ENCODE measurements at regions not wholly inside any gene's neighbourhood (a gene's known extent, or its start where the extent isn't known, plus 50 kb on each side); places are given as distances from the start of the nearest gene placed in this dataset.

- no peak for DNase-seq (ENCODE audit: low read depth in 1 of 2, low spot score in 1 of 2)
Observed at GRCh38 chr1:5503556-5504363, 488.5 kb downstream of the NPHP4 start.

- DNase-seq (ENCODE audit: low read depth in 1 of 2, low spot score in 1 of 2): no peak
Observed at GRCh38 chr1:5502311-5503194, 489.7 kb downstream of the NPHP4 start.

DNA sequence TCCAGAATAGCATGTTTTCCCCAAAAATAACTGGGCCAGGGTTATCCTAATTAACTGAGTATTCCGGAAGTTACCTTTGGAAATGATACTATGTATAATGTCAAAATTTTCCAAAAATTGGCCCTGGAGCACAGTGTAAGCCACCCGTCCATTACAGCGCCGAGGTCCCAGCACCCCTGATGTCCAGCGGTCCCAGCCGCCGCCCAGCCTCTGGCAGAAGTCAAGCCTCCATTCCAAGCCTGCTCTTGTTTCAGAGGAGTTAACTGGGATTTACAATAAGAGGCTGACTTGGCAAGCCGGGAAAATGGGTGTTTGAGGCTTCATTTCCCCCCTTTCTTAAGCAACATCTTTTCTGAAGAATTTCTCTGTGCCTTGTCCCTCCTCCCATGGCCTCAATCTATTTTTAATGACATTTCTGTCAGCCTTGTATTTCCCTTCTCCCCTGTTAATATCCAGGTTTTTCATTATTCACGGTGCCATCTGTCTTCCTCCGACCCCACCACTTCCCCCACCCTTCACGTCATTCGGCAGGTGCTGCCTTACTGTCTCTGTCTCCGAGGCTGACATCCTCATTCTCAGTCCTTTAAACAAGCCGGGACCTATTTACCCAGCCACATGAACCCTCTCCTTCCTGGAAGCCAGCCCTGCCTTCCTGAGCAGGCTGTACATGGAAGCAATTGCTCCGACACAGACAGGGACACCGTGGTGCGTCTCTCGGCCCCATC lies 490.9 kb downstream of the NPHP4 start:
- DNase-seq (ENCODE audit: low read depth in 1 of 2, low spot score in 1 of 2): no peak

- no peak for DNase-seq (ENCODE audit: low read depth in 1 of 2, low spot score in 1 of 2)
Observed at GRCh38 chr1:5500541-5500940, 491.7 kb downstream of the NPHP4 start.

- no peak for DNase-seq (ENCODE audit: low read depth in 1 of 2, low spot score in 1 of 2)
Observed at GRCh38 chr1:5497503-5497902, 494.7 kb downstream of the NPHP4 start.

- DNase-seq (ENCODE audit: low read depth in 1 of 2, low spot score in 1 of 2): no peak
Observed at GRCh38 chr1:5495596-5496410, 496.4 kb downstream of the NPHP4 start.

DNA sequence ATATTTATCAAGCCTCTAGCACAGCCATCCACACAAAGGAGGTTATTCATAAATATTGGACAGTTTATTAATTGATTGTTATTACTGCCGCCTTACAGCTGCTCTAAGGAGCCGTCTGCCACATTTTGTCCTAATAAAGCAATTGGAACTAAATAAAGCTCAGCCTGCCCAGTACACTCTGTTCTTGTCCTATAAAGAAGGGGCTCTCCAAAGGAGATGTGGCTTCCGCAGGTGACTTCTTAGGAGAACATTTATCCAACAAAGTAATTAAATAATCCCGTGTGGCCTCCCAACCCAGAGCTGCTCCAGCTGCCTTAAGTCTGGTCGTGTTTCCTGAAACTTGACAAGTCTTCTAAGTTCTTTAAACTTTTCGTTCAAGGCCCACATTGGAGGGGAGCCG lies 497.7 kb downstream of the NPHP4 start:
- DNase-seq (ENCODE audit: low read depth in 1 of 2, low spot score in 1 of 2): no peak

- no peak for DNase-seq (ENCODE audit: low read depth in 1 of 2, low spot score in 1 of 2)
Observed at GRCh38 chr1:5493851-5494311, 498.3 kb downstream of the NPHP4 start.

DNA sequence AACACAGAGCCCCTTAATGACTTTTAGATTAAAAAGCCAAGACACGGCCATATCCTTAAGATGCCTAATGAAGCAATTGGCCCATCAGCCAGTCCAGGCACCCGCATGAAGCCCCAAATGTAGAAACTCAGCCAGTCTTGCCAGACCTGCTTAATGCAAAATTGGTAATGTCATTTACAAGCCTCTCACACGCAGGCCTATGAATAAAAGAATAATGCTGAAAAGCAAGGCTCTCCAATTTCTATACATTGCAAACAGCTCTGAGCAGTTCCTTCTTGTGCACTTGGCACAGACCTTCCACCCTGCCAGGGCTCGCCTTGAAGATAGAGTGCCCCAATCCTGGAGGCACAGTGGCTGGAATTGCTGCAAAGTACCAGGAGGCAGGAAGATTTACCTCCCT lies 498.9 kb downstream of the NPHP4 start:
- no peak for DNase-seq (ENCODE audit: low read depth in 1 of 2, low spot score in 1 of 2)

GRCh38 chr1:5492846-5493245 lies 499.4 kb downstream of the NPHP4 start:
- no peak for DNase-seq (ENCODE audit: low read depth in 1 of 2, low spot score in 1 of 2)

- DNase-seq (ENCODE audit: low read depth in 1 of 2, low spot score in 1 of 2): no peak
Observed at GRCh38 chr1:5491207-5491904, 500.9 kb downstream of the NPHP4 start.

DNA sequence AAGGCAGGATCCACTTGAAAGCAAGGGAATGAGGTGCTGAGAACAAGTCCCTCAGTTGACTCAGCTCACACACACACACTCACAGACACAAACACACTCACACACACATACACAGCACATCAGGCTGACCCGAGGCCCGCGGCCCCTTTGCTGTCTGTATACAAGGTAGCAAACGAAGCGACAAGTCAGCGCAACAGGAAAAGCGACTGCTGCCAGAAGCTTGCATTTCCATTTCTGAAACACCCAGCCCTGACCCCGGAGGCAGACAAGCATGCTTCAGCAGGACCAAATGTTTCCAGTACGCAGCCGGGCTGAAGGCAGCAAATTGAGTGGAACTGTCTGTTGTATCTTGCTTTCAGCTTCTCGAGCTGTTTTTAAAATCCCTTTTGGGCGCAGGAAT lies 501.6 kb downstream of the NPHP4 start:
- no peak for DNase-seq (ENCODE audit: low read depth in 1 of 2, low spot score in 1 of 2)

GRCh38 chr1:5488448-5488847 lies 503.8 kb downstream of the NPHP4 start:
- no peak for DNase-seq (ENCODE audit: low read depth in 1 of 2, low spot score in 1 of 2)

DNA sequence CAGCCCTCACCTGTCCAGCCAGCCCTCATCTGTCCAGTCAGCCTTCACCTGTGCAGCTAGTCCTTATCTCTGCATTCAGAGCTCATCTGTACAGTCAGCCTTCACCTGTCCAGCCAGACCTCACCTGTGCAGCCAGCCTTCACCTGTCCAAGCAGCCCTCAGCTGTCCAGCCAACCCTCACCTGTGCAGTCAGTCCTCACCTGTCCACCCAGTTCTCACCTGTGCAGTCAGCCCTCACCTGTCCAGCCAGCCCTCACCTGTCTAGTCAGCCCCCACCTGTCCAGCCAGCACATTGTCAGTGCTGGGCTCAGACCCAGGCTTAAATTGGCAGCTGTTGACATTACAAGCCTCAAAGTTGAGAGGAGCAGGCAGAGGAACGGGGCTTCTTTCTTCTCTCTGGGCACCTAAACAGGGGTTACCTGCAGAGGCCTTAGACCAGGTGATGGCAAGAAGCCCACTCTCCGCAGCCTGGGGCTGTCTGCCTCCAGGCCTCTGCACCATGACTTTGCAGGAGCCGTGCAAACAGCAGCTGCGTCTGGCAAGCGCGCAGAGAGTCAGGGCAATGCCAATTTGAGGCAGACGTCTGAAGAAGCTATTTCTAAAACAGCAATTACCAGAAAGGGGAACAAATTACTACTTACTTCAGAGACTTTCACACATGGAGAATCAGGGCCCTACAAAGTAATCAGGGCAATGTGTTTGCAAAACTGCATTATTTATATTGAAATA lies 506.1 kb downstream of the NPHP4 start:
- DNase-seq (ENCODE audit: low read depth in 1 of 2, low spot score in 1 of 2): no peak

DNA sequence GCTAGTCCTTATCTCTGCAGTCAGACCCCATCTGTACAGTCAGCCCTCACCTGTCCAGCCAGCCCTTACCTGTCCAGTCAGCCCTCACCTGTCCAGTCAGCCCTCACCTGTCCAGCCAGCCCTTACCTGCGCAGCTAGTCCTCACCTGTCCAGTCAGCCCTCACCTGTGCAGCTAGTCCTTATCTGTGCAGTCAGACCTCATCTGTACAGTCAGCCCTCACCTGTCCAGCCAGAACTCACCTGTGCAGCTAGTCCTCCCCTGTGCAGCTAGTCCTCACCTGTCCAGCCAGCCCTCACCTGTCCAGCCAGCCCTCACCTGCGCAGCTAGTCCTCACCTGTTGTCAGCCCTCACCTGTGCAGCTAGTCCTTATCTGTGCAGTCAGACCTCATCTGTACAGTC lies 506.8 kb downstream of the NPHP4 start:
- DNase-seq (ENCODE audit: low read depth in 1 of 2, low spot score in 1 of 2): no peak

DNA sequence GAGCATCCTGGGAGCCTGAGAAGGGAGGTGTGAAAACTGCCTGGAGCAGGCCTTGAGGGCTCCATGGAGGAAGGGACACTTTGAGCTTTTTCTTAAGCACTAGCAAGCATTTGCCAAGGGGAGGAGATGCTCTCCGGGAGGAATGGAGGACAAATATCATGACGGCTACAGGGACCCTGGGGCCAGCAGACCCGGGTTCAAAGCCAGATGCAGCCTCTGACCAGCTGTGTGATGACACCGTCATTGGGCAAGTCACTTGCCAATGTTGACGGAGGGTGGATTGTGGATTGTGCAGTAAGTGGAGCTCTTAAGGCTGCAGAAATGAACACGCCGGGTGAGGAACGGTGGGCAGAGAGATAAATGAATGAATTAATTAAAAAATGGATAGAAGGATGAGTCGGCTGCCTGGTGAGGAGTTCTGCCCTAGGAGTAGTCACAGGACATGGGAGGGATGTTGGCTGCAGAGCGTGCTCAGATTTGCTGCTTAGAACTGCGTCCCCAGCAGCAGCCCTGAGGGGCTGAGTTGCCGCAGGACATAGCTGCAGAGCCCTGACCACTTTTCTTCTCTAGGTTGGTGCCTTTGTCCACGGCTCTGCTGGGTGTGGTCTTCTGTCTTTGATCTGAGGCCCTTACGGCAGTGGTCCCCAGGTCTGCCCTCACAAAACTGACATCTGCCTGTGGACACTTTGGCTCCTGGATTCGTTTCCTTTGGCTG lies 507.6 kb downstream of the NPHP4 start:
- no peak for DNase-seq (ENCODE audit: low read depth in 1 of 2, low spot score in 1 of 2)

DNA sequence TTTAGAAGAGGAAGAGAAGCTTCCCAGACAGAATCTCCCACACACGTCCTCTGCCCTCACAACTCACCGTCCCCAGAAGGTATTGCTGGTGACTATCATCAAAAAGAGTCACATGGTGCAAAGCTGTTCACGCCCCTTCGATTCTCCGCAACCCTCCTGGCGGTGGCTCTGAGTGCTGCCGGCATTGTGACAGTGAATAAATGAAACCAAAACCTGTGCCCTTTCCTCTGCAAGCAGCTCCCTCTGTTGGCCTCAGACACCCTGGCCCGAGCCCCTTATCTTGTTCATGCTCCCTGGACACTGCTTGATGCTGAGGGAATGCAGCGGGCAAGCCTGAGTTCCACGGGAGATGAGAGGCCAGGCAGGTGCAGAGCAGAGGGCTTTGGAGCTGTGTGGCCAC lies 510.3 kb downstream of the NPHP4 start:
- DNase-seq (ENCODE audit: low read depth in 1 of 2, low spot score in 1 of 2): peak in 1 of 2 donors; percentile 27

GRCh38 chr1:5480906-5481305 lies 511.3 kb downstream of the NPHP4 start:
- DNase-seq (ENCODE audit: low read depth in 1 of 2, low spot score in 1 of 2): no peak
